ENCODE measurements at regions not wholly inside any gene's neighbourhood (a gene's known extent, or its start where the extent isn't known, plus 50 kb on each side); places are given as distances from the start of the nearest gene placed in this dataset.

DNA sequence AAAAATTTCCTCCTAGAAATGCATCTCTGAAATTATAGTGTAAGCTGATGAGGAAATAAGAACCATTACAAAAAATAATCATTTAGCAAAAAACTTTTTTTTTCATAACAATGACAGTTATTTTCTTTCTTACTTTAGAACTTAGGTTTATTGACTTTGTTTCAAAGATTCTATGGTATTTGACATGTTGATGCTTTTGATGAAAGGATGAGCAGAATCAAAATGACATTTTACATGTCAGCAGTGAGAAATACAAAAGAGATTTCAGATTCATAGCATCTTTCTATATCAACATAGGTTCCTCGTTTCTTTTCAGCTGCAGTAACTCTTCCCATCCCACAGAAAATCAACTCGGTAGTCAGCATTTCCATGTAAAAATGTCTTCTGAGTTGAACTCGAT is 1226.6 kb upstream of the C9orf72 start:
- Histone ChIP-seq H3K23ac (ENCODE audit: insufficient read length) (no peak overlapping the region), H3K4me3 (ENCODE audit: extremely low read depth in 1 of 4, insufficient read depth in 2 of 4, low read depth in 3 of 4, low read length in 4 of 4) (no peak overlapping the region), H4K91ac (replicated peaks; ENCODE audit: insufficient read length, low read length) (no peak overlapping the region), H2BK5ac (ENCODE audit: low read depth, low read length) (no peak overlapping the region), H3K27ac (ENCODE audit: low read depth, low read length) (no peak overlapping the region), H3K36me3 (ENCODE audit: control insufficient read depth in 2 of 4, insufficient read depth in 4 of 4, low read length in 3 of 4) (no peaks in the 10 kb centered on the region), H2BK20ac (ENCODE audit: low read length) (no peak overlapping the region), H3K4me2 (ENCODE audit: insufficient read depth in 1 of 2, low read depth in 2 of 2, low read length in 2 of 2) (no peak overlapping the region), H3K23me2 (ENCODE audit: low read depth, low read length) (no peaks in the 10 kb centered on the region), H2BK120ac (replicated peaks; ENCODE audit: low read depth, low read length) (no peak overlapping the region), H3K56ac (replicated peaks; ENCODE audit: insufficient read length, low read depth, low read length) (no peak overlapping the region), H2AK5ac (ENCODE audit: low read depth, low read length) (no peak overlapping the region), H4K8ac (ENCODE audit: extremely low read depth, insufficient read depth, low read length) (no peak overlapping the region), H3K14ac (ENCODE audit: insufficient read length) (no peak overlapping the region), H2AFZ (ENCODE audit: low read length) (no peak overlapping the region), H3K27me3 (replicated peaks in 1 of 4; ENCODE audit: control insufficient read depth in 3 of 4, extremely low read depth in 1 of 4, insufficient read depth in 3 of 4, low read length in 3 of 4) (no peaks in the 10 kb centered on the region), H3K79me1 (ENCODE audit: low read depth, low read length) (no peaks in the 10 kb centered on the region), H2BK15ac (ENCODE audit: low read length) (no peak overlapping the region), H2BK12ac (ENCODE audit: low read depth, low read length) (no peak overlapping the region), H3K9me3 (ENCODE audit: insufficient read depth in 2 of 2, low read depth in 1 of 2, low read length in 1 of 2) (no peaks in the 10 kb centered on the region), H3K4ac (replicated peaks; ENCODE audit: insufficient read length, low read depth, low read length) (no peak overlapping the region), H3K4me1 (replicated peaks in 1 of 4; ENCODE audit: control insufficient read depth in 3 of 4, insufficient read depth in 4 of 4, low read length in 3 of 4) (no peaks in the 10 kb centered on the region; a peak in 1 of 7 replicates), H3K79me2 (ENCODE audit: control insufficient read depth in 1 of 2, insufficient read depth in 2 of 2, low read length in 2 of 2) (no peaks in the 10 kb centered on the region), H3K9ac (replicated peaks in 1 of 4; ENCODE audit: extremely low read depth in 1 of 4, low read depth in 3 of 4, low read length in 3 of 4) (no peak overlapping the region), H4K5ac (ENCODE audit: insufficient read length, low read depth, low read length) (no peak overlapping the region), H3K18ac (ENCODE audit: extremely low read depth, low read length) (no peak overlapping the region), H4K20me1 (replicated peaks in 1 of 2; ENCODE audit: control insufficient read depth in 1 of 2, insufficient read depth in 2 of 2, low read length in 2 of 2) (no peaks in the 10 kb centered on the region)
- DNase-seq (ENCODE audit: low read depth in 1 of 2, low spot score in 2 of 2), result no peak
- TF ChIP-seq NRF1 (IDR thresholded peaks at IDR 0.05; ENCODE audit: low read depth, low read length), result no peak
- no peak for TF ChIP-seq SP2 (IDR thresholded peaks at IDR 0.05; ENCODE audit: low read length)
- no peak for TF ChIP-seq CREB1 (IDR thresholded peaks at IDR 0.05)
- TF ChIP-seq, protein P1, sequence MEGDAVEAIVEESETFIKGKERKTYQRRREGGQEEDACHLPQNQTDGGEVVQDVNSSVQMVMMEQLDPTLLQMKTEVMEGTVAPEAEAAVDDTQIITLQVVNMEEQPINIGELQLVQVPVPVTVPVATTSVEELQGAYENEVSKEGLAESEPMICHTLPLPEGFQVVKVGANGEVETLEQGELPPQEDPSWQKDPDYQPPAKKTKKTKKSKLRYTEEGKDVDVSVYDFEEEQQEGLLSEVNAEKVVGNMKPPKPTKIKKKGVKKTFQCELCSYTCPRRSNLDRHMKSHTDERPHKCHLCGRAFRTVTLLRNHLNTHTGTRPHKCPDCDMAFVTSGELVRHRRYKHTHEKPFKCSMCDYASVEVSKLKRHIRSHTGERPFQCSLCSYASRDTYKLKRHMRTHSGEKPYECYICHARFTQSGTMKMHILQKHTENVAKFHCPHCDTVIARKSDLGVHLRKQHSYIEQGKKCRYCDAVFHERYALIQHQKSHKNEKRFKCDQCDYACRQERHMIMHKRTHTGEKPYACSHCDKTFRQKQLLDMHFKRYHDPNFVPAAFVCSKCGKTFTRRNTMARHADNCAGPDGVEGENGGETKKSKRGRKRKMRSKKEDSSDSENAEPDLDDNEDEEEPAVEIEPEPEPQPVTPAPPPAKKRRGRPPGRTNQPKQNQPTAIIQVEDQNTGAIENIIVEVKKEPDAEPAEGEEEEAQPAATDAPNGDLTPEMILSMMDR (IDR thresholded peaks at IDR 0.05; ENCODE audit: control extremely low read depth in 1 of 3, insufficient read depth in 1 of 3, low read depth in 1 of 3, low read length in 3 of 3), result no peak
- no peak for TF ChIP-seq SP4 (IDR thresholded peaks at IDR 0.05; ENCODE audit: low read length)
- TF ChIP-seq, protein P2, sequence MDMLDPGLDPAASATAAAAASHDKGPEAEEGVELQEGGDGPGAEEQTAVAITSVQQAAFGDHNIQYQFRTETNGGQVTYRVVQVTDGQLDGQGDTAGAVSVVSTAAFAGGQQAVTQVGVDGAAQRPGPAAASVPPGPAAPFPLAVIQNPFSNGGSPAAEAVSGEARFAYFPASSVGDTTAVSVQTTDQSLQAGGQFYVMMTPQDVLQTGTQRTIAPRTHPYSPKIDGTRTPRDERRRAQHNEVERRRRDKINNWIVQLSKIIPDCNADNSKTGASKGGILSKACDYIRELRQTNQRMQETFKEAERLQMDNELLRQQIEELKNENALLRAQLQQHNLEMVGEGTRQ (IDR thresholded peaks at IDR 0.05; ENCODE audit: low read length), result no peak
- TF ChIP-seq SIRT6 (IDR thresholded peaks at IDR 0.05; ENCODE audit: low read length), result no peak
- no peak for TF ChIP-seq SP1 (IDR thresholded peaks at IDR 0.05; ENCODE audit: low read depth, low read length)
- no peak for TF ChIP-seq CEBPB (IDR thresholded peaks at IDR 0.05; ENCODE audit: low read depth, low read length)
- POLR2A ChIA-PET (ENCODE audit: partially characterized antibody), result no interaction called here
- FAIRE-seq, result no peak
- CTCF ChIA-PET (ENCODE audit: partially characterized antibody), result interaction anchor here (0.6 kb wide), 1 partner anchor 666 kb away, joined by 3 read pairs; no protein-coding TSS in a partner anchor
- 87% methylated on average over 3 of the region's 3 CpGs; no CpG with 5 or more reads in 1 of the 2 experiments for WGBS, 2 experiments (ENCODE audit: extremely low coverage in 1 of 2, insufficient coverage in 1 of 2, insufficient read length in 1 of 2, insufficient replicate concordance in 2 of 2, low coverage in 1 of 2, low lambda C conversion rate in 2 of 2, missing lambda C conversion rate in 1 of 2)
